ENCODE measurements at regions not wholly inside any gene's neighbourhood (a gene's known extent, or its start where the extent isn't known, plus 50 kb on each side); places are given as distances from the start of the nearest gene placed in this dataset.

DNA sequence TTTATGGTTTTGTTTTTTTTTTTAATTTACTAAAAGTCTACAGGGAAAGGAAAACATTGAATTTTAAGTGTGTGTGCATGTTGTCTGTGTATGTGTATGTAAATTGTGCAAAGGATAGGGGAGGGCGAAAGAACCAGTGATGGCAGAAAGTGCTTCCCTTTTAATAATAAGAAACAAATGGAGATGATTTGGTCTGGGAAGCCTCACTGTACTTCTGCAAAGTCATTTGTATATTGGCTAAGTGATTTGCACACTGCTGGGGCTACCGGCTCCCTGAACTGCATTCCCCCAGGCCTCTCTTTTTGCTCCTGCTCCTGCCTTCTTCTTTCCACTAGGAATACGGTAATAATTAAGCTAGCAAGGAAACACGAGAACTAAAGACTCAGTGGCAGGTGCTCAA is 101.2 kb downstream of the CD47 start:
- H3K36me3 Mint-ChIP-seq (ENCODE audit: insufficient read depth, unreplicated experiment), result no peaks in the 10 kb centered on the region
- Histone ChIP-seq H3K9me3 (no peaks in the 10 kb centered on the region), H3K4me3 (ENCODE audit: low read depth, low read length) (no peak overlapping the region), H3K36me3 (ENCODE audit: control insufficient read depth, insufficient read depth, low read length) (no peaks in the 10 kb centered on the region), H3K4me1 (no peaks in the 10 kb centered on the region), H3K27me3 (replicated peaks; ENCODE audit: control insufficient read depth, insufficient read depth, low read length) (no peaks in the 10 kb centered on the region)
- no peak overlapping the region for H3K4me3 Mint-ChIP-seq (ENCODE audit: unreplicated experiment)
- no peaks in the 10 kb centered on the region for H3K9me3 Mint-ChIP-seq (ENCODE audit: unreplicated experiment)
- no peak overlapping the region for H3K27ac Mint-ChIP-seq (ENCODE audit: unreplicated experiment)
- ChIA-PET CTCF (no interaction called here), POLR2A (no interaction called here)
- no peaks in the 10 kb centered on the region for H3K27me3 Mint-ChIP-seq (ENCODE audit: insufficient read depth, unreplicated experiment)
- DNase-seq, result no peak
- TF ChIP-seq, protein P1, sequence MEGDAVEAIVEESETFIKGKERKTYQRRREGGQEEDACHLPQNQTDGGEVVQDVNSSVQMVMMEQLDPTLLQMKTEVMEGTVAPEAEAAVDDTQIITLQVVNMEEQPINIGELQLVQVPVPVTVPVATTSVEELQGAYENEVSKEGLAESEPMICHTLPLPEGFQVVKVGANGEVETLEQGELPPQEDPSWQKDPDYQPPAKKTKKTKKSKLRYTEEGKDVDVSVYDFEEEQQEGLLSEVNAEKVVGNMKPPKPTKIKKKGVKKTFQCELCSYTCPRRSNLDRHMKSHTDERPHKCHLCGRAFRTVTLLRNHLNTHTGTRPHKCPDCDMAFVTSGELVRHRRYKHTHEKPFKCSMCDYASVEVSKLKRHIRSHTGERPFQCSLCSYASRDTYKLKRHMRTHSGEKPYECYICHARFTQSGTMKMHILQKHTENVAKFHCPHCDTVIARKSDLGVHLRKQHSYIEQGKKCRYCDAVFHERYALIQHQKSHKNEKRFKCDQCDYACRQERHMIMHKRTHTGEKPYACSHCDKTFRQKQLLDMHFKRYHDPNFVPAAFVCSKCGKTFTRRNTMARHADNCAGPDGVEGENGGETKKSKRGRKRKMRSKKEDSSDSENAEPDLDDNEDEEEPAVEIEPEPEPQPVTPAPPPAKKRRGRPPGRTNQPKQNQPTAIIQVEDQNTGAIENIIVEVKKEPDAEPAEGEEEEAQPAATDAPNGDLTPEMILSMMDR (IDR thresholded peaks at IDR 0.05; ENCODE audit: insufficient read depth in 1 of 2, low read depth in 1 of 2, low read length in 1 of 2, severe bottlenecking in 1 of 2, unreplicated experiment in 1 of 2), result no peak
- no TSS peak for BruUV-seq (replicated peaks)
- no peaks in the 10 kb centered on the region for H3K4me1 Mint-ChIP-seq (ENCODE audit: low read depth, unreplicated experiment)
- intact Hi-C loops (cut with micrococcal nuclease; ENCODE audit: unreplicated experiment), result no loop called here

DNA sequence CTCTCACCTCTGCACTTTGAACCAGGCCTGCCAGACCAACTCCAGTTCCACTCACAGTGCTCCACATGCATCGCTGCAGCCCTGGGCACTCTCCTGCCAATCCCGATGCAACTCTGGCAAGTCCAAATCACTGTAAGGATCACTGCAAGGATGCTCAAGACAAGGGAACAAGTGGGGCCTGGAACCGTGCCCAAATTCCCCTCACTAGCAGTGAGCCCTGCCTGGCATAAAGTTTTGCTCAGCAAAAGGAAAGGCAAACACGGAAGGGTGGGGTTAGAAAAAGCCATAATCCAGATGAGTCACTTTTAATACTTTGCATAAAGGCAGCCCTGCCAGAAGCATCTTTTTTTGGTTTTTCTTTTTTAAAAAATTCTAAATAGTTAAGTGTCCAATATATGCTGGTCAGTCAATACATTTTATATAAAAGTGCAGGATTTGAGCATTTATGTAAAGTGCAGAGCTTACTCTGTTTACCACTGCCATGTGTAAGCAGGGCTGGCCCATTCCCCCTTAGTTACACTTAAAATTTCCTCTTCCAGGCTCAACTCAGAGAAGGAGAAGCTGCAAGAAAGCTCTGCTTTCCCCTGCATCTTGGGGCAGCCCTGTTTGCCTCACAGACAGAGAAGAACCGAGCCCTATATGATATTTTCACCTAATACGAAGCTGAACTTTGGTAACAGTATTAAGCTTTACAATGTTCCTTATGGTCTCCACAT is 102.2 kb downstream of the CD47 start:
- Histone ChIP-seq H3K36me3 (ENCODE audit: control insufficient read depth, insufficient read depth, low read length) (no peaks in the 10 kb centered on the region), H3K4me1 (no peaks in the 10 kb centered on the region), H3K4me3 (ENCODE audit: low read depth, low read length) (no peak overlapping the region), H3K9me3 (no peaks in the 10 kb centered on the region), H3K27me3 (replicated peaks; ENCODE audit: control insufficient read depth, insufficient read depth, low read length) (no peaks in the 10 kb centered on the region)
- no peaks in the 10 kb centered on the region for H3K4me1 Mint-ChIP-seq (ENCODE audit: low read depth, unreplicated experiment)
- H3K36me3 Mint-ChIP-seq (ENCODE audit: insufficient read depth, unreplicated experiment), result no peaks in the 10 kb centered on the region
- intact Hi-C loops (cut with micrococcal nuclease; ENCODE audit: unreplicated experiment), result no loop called here
- no peaks in the 10 kb centered on the region for H3K27me3 Mint-ChIP-seq (ENCODE audit: insufficient read depth, unreplicated experiment)
- POLR2A ChIA-PET, result no interaction called here
- no peak overlapping the region for H3K27ac Mint-ChIP-seq (ENCODE audit: unreplicated experiment)
- CTCF ChIA-PET, result no interaction called here
- no peaks in the 10 kb centered on the region for H3K9me3 Mint-ChIP-seq (ENCODE audit: unreplicated experiment)
- TF ChIP-seq, protein P1 (IDR thresholded peaks at IDR 0.05; ENCODE audit: insufficient read depth in 1 of 2, low read depth in 1 of 2, low read length in 1 of 2, severe bottlenecking in 1 of 2, unreplicated experiment in 1 of 2), result no peak
- BruUV-seq (replicated peaks), result no TSS peak
- no peak for DNase-seq
- H3K4me3 Mint-ChIP-seq (ENCODE audit: unreplicated experiment), result no peak overlapping the region

DNA sequence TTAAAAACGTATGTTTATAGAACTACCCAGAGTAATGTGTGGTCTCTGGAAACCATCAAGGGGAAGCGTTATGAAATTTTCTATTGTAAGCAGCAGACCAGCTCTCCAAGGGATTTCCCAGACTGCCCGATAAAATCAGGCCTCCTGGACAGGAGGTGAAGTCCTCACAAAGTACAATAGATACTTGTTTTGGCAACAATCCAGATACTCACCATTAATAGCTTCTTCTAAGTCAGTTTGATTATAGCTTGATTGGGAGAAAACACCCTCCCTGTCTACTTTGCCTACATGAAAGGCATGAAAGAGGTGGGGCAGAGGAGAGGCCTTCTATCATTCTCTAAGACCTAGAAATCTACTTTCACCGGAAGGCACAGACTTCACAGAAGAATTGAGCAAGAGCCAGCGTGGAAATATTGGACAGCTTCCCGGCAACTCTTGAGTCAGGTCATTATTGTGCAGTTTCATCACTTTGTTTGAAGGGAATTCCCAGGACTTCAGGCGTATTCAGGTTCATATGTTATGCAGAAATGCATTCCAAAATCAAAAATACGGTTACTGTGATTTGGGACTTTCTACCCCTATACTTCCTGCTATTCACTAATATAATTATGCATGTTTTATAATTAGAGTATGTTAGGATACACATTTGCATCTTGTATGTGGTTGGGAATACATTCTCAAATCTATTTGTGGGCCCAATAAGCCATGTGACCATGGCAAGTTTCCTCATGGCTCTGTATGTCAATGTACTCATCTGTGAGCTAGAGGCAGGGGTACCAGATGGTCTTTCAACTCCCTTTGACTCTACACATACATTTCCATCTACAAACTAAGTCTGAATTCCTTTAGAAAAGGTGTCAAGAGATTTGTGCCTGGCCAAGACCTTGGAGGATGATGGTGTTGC is 103.5 kb downstream of the CD47 start:
- no peaks in the 10 kb centered on the region for H3K36me3 ChIP-seq (ENCODE audit: control insufficient read depth, insufficient read depth, low read length)
- intact Hi-C loops (cut with micrococcal nuclease; ENCODE audit: unreplicated experiment), result no loop called here

More for the DNA sequence above, 103.5 kb downstream of the CD47 start:
- ChIA-PET POLR2A (no interaction called here), CTCF (no interaction called here)
- no peaks in the 10 kb centered on the region for H3K36me3 Mint-ChIP-seq (ENCODE audit: insufficient read depth, unreplicated experiment)
- no peak for DNase-seq
- Histone ChIP-seq H3K4me1 (no peaks in the 10 kb centered on the region), H3K27me3 (replicated peaks; ENCODE audit: control insufficient read depth, insufficient read depth, low read length) (no peaks in the 10 kb centered on the region), H3K9me3 (no peaks in the 10 kb centered on the region), H3K4me3 (ENCODE audit: low read depth, low read length) (no peak overlapping the region)
- no peaks in the 10 kb centered on the region for H3K4me1 Mint-ChIP-seq (ENCODE audit: low read depth, unreplicated experiment)
- BruUV-seq (replicated peaks), result no TSS peak
- H3K27me3 Mint-ChIP-seq (ENCODE audit: insufficient read depth, unreplicated experiment), result no peaks in the 10 kb centered on the region
- TF ChIP-seq, protein P1 (IDR thresholded peaks at IDR 0.05; ENCODE audit: insufficient read depth in 1 of 2, low read depth in 1 of 2, low read length in 1 of 2, severe bottlenecking in 1 of 2, unreplicated experiment in 1 of 2), result no peak
- no peak overlapping the region for H3K4me3 Mint-ChIP-seq (ENCODE audit: unreplicated experiment)
- H3K9me3 Mint-ChIP-seq (ENCODE audit: unreplicated experiment), result no peaks in the 10 kb centered on the region
- H3K27ac Mint-ChIP-seq (ENCODE audit: unreplicated experiment), result no peak overlapping the region
